ENCODE measurements at regions not wholly inside any gene's neighbourhood (a gene's known extent, or its start where the extent isn't known, plus 50 kb on each side); places are given as distances from the start of the nearest gene placed in this dataset.

DNA sequence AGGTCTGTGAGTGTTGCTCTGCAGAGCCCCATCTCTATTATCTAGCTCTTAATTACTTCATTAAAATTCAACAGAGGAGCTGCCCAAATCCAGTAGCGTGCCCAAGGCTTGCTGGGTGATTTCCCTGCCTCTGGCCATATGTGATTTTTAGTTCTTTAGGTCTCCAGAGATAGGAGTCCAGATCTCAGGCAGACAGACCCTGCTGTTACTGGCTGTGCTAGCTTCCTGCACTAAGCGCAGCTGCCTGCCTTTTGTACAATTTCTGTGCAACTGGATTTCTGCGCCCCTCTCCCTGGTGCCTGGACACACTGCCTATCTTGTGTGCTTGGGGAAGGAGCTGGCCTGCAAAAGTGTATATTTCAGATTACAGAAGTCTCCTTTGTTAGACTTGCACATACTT, 136.5 kb downstream of the TDRD15 start:
- H3K4me3 ChIP-seq (ENCODE audit: low read depth, low read length) = no peak overlapping the region
- DNase-seq (ENCODE audit: low read depth) = no peak
- TF ChIP-seq CTCF (IDR thresholded peaks at IDR 0.05; ENCODE audit: control insufficient read depth, extremely low read depth, insufficient read depth) = no peak

GRCh38 chr2:21261591-21261990, 137.8 kb downstream of the TDRD15 start:
- no peak for TF ChIP-seq CTCF (IDR thresholded peaks at IDR 0.05; ENCODE audit: control insufficient read depth, extremely low read depth, insufficient read depth)
- no peak for DNase-seq (ENCODE audit: low read depth)
- H3K4me3 ChIP-seq (ENCODE audit: low read depth, low read length) = no peak overlapping the region

DNA sequence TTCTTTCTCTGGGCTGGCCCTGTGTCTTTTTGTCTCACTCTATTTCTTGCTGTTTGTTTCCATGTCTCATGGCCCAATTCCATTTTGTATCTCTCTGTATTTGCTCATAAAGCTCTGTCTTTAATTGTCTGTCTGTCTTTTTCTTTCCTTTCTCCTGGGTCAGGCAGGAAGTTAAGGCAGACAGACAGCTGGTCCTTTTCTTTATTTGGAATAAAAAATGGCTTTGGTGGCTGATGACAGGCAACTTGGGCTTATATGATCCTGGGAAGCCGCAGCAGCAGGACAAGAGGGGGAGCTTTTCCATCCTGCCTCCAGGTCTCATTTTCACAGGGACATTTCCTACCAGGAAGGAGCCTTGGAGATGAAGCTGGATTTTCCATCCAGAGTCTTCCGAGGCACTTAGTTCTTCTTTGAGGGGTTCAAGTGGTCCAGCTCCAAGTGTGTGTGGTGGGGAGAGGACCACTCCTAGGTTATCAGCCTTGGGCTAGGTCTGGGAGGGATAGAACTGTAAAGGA, 138.7 kb downstream of the TDRD15 start:
- DNase-seq (ENCODE audit: low read depth) = no peak
- no peak for TF ChIP-seq CTCF (IDR thresholded peaks at IDR 0.05; ENCODE audit: control insufficient read depth, extremely low read depth, insufficient read depth)
- H3K4me3 ChIP-seq (ENCODE audit: low read depth, low read length) = no peak overlapping the region

DNA sequence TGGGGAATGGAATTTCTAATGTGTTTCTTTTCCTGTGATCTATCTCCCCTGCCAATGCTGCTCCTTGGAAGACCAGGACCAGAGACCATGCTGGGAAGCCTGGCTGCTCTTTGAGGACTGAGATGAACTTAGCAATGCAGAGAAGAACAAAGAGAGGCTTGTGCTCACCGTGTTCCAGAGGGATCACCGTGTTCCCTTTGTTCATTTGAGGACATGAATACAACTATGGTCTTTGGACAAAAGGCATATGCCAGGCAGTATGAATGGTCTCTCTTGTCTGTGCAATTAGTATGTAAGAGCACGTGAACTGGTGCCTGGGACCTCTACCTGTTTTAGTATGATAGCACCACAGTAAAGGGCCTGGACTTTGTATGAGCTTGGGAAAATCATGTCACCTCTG, 139.9 kb downstream of the TDRD15 start:
- no peak for TF ChIP-seq CTCF (IDR thresholded peaks at IDR 0.05; ENCODE audit: control insufficient read depth, extremely low read depth, insufficient read depth)
- DNase-seq (ENCODE audit: low read depth) = no peak
- H3K4me3 ChIP-seq (ENCODE audit: low read depth, low read length) = no peak overlapping the region

DNA sequence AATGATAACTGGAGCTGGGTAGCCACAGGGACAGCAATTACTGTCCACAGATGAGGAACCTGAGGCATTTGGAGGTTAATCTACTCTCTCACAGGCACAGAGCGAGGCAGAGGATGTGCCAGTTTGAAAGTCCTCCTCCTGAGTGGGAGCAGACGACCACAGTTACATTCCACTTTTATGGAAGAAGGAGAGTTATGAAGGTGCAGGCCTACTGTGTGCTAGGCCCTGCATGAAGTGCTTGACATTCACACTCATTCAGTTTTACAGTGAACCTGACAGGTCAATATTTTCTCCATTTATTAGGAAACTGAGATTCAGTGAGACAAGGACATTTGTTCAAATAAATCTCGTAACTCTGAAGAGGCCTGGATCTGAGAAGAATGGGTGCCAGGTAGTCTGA, 142.0 kb downstream of the TDRD15 start:
- no peak for TF ChIP-seq CTCF (IDR thresholded peaks at IDR 0.05; ENCODE audit: control insufficient read depth, extremely low read depth, insufficient read depth)
- no peak for DNase-seq (ENCODE audit: low read depth)
- no peak overlapping the region for H3K4me3 ChIP-seq (ENCODE audit: low read depth, low read length)

- DNase-seq (ENCODE audit: low read depth) = no peak
- no peak for TF ChIP-seq CTCF (IDR thresholded peaks at IDR 0.05; ENCODE audit: control insufficient read depth, extremely low read depth, insufficient read depth)
- H3K4me3 ChIP-seq (ENCODE audit: low read depth, low read length) = no peak overlapping the region
Observed at GRCh38 chr2:21267232-21267835, 143.6 kb downstream of the TDRD15 start.

Data from LNCaP clone FGC (cell line).